H1 (cell line): ENCODE measurements at regions not wholly inside any gene's neighbourhood (a gene's known extent, or its start where the extent isn't known, plus 50 kb on each side); places are given as distances from the start of the nearest gene placed in this dataset.

Experiments
- CTCF ChIA-PET: fragments of 300-600 bp; sonication (Branson Sonifier 250); formaldehyde crosslinking; loops from one replicate; lab custom pipeline; 2021; ENCODE audit not compliant: partially characterized antibody; lab: Charles Lee
- POLR2A ChIA-PET: fragments of 300-600 bp; sonication (Branson Sonifier 250); formaldehyde crosslinking; loops from one replicate; lab custom pipeline; 2021; ENCODE audit warnings: inconsistent platforms; ENCODE audit not compliant: partially characterized antibody; lab: Charles Lee
- DNase-seq, 2 experiments: peaks; one replicate each; pipeline versions ENCODE4 v3.0.0 to v3.0.0-alpha.2; 2010 to 2022; ENCODE audit warnings: low spot score in 2 of 2, low read depth in 1 of 2, mixed read lengths in 1 of 2
- FAIRE-seq: peaks from 2 replicates; lab custom pipeline; 2011; peaks lifted over from hg19 to GRCh38; lab: Jason Lieb, UNC
- H2AFZ ChIP-seq: 2 replicates; pipeline ENCODE4 v1.8.1; 2012; ENCODE audit warnings: low read length, inconsistent platforms
- H2AK5ac ChIP-seq: 2 replicates; pipeline ENCODE4 v1.6.1; 2013; ENCODE audit warnings: low read depth, low read length
- H2BK120ac ChIP-seq: replicated peaks from 2 replicates; pipeline ENCODE3; 2013; ENCODE audit warnings: low read depth, low read length, inconsistent platforms
- H2BK12ac ChIP-seq: 2 replicates; pipeline ENCODE4 v1.6.1; 2013; ENCODE audit warnings: low read depth, low read length
- H2BK15ac ChIP-seq: 2 replicates; pipeline ENCODE4 v1.6.1; 2013; ENCODE audit warnings: low read length
- H2BK20ac ChIP-seq: 2 replicates; pipeline ENCODE4 v1.6.1; 2013; ENCODE audit warnings: low read length
- H2BK5ac ChIP-seq: 2 replicates; pipeline ENCODE4 v1.6.1; 2013; ENCODE audit warnings: low read depth, low read length
- H3K14ac ChIP-seq: 2 replicates; pipeline ENCODE4 v1.6.1; 2013; ENCODE audit warnings: inconsistent platforms; ENCODE audit not compliant: insufficient read length
- H3K18ac ChIP-seq: 2 replicates; pipeline ENCODE4 v1.6.1; 2013; ENCODE audit warnings: low read length; ENCODE audit errors: extremely low read depth
- H3K23ac ChIP-seq: 2 replicates; pipeline ENCODE4 v1.6.1; 2013; ENCODE audit warnings: inconsistent platforms; ENCODE audit not compliant: insufficient read length
- H3K23me2 ChIP-seq: 2 replicates; pipeline ENCODE4 v1.6.1; 2013; ENCODE audit warnings: low read depth, low read length
- H3K27ac ChIP-seq: 2 replicates; pipeline ENCODE4 v1.6.1; 2011; ENCODE audit warnings: low read depth, low read length, inconsistent platforms
- H3K27me3 ChIP-seq, 4 experiments: replicated peaks in 1 of 4; 1 replicate in 1 of 4; 2 replicates in 3 of 4; pipeline versions ENCODE4 v1.6.1 to v1.8.1; 2011 to 2013; ENCODE audit warnings: low read length in 3 of 4, mild to moderate bottlenecking in 3 of 4, inconsistent platforms in 2 of 4, mixed read lengths in 2 of 4, moderate library complexity in 1 of 4; ENCODE audit not compliant: control insufficient read depth in 3 of 4, insufficient read depth in 3 of 4; ENCODE audit errors: extremely low read depth in 1 of 4
- H3K36me3 ChIP-seq, 4 experiments: 2 replicates each; pipeline versions ENCODE4 v1.6.1 to v1.8.1; 2011 to 2013; ENCODE audit warnings: mild to moderate bottlenecking in 4 of 4, low read length in 3 of 4, moderate library complexity in 2 of 4, control low read depth in 1 of 4, inconsistent platforms in 1 of 4; ENCODE audit not compliant: insufficient read depth in 4 of 4, control insufficient read depth in 2 of 4
- H3K4ac ChIP-seq: replicated peaks from 2 replicates; pipeline ENCODE3; 2013; ENCODE audit warnings: low read length, low read depth, mixed read lengths, inconsistent platforms; ENCODE audit not compliant: insufficient read length
- H3K4me1 ChIP-seq, 4 experiments: replicated peaks in 1 of 4; 1 replicate in 1 of 4; 2 replicates in 3 of 4; pipeline versions ENCODE4 v1.6.1 to v1.8.1; 2011 to 2013; ENCODE audit warnings: low read length in 3 of 4, inconsistent platforms in 2 of 4, mixed read lengths in 1 of 4; ENCODE audit not compliant: insufficient read depth in 4 of 4, control insufficient read depth in 3 of 4
- H3K4me2 ChIP-seq, 2 experiments: 2 replicates each; pipeline versions ENCODE4 v1.6.1 to v1.8.1; 2011 to 2013; ENCODE audit warnings: low read depth in 2 of 2, low read length in 2 of 2, control low read depth in 1 of 2, inconsistent platforms in 1 of 2, mild to moderate bottlenecking in 1 of 2; ENCODE audit not compliant: insufficient read depth in 1 of 2
- H3K4me3 ChIP-seq, 4 experiments: fragments of 200-600, 300-600 bp in 1 of 4; sonication (generic), shearing (Covaris generic), sonication (Bioruptor Twin) in 1 of 4; 2 replicates each; pipeline versions ENCODE4 v1.5.1 to v1.8.1; 2011 to 2016; ENCODE audit warnings: low read length in 4 of 4, low read depth in 3 of 4, control low read depth in 2 of 4, inconsistent platforms in 2 of 4, mild to moderate bottlenecking in 2 of 4, mixed read lengths in 1 of 4, moderate library complexity in 1 of 4; ENCODE audit not compliant: insufficient read depth in 2 of 4; ENCODE audit errors: extremely low read depth in 1 of 4
- H3K56ac ChIP-seq: replicated peaks from 2 replicates; pipeline ENCODE3; 2013; ENCODE audit warnings: low read depth, mild to moderate bottlenecking, mixed read lengths, low read length, inconsistent platforms; ENCODE audit not compliant: insufficient read length
- H3K79me1 ChIP-seq: 2 replicates; pipeline ENCODE4 v1.6.1; 2013; ENCODE audit warnings: low read depth, low read length, control low read depth
- H3K79me2 ChIP-seq, 2 experiments: 2 replicates each; pipeline versions ENCODE4 v1.6.1 to v1.8.1; 2012 to 2013; ENCODE audit warnings: low read length in 2 of 2, mild to moderate bottlenecking in 2 of 2, inconsistent platforms in 1 of 2; ENCODE audit not compliant: insufficient read depth in 2 of 2, control insufficient read depth in 1 of 2
- H3K9ac ChIP-seq, 4 experiments: replicated peaks in 1 of 4; 1 replicate in 1 of 4; 2 replicates in 3 of 4; pipeline versions ENCODE4 v1.6.1 to v1.8.1; 2011 to 2013; ENCODE audit warnings: low read depth in 3 of 4, low read length in 3 of 4, control low read depth in 2 of 4, mild to moderate bottlenecking in 2 of 4, moderate library complexity in 2 of 4, inconsistent platforms in 1 of 4; ENCODE audit errors: extremely low read depth in 1 of 4
- H3K9me3 ChIP-seq, 2 experiments: 2 replicates each; pipeline versions ENCODE4 v1.6.1 to v1.8.1; 2012 to 2013; ENCODE audit warnings: mild to moderate bottlenecking in 2 of 2, moderate library complexity in 2 of 2, control low read depth in 1 of 2, inconsistent platforms in 1 of 2, low read depth in 1 of 2, low read length in 1 of 2, mixed read lengths in 1 of 2; ENCODE audit not compliant: insufficient read depth in 2 of 2
- H4K20me1 ChIP-seq, 2 experiments: replicated peaks in 1 of 2; 2 replicates each; pipeline versions ENCODE3 to v1.8.1; 2011 to 2013; ENCODE audit warnings: inconsistent platforms in 2 of 2, low read length in 2 of 2, mild to moderate bottlenecking in 1 of 2; ENCODE audit not compliant: insufficient read depth in 2 of 2, control insufficient read depth in 1 of 2
- H4K5ac ChIP-seq: 2 replicates; pipeline ENCODE4 v1.6.1; 2013; ENCODE audit warnings: low read length, low read depth, mixed read lengths, inconsistent platforms; ENCODE audit not compliant: insufficient read length
- H4K8ac ChIP-seq: 2 replicates; pipeline ENCODE4 v1.8.0; 2013; ENCODE audit warnings: mild to moderate bottlenecking, moderate library complexity, low read length, inconsistent platforms; ENCODE audit not compliant: insufficient read depth; ENCODE audit errors: extremely low read depth
- H4K91ac ChIP-seq: replicated peaks from 2 replicates; pipeline ENCODE3; 2013; ENCODE audit warnings: low read length, mixed read lengths, inconsistent platforms; ENCODE audit not compliant: insufficient read length
- CHD2 ChIP-seq: IDR thresholded peaks from 2 replicates; pipeline ENCODE4 v1.6.1; 2012; ENCODE audit warnings: low read length, improper control_type of control experiment
- CREB1 ChIP-seq: IDR thresholded peaks from 2 replicates; pipeline ENCODE4 v1.6.1; 2012; ENCODE audit warnings: inconsistent platforms
- FOSL1 ChIP-seq: IDR thresholded peaks from 2 replicates; pipeline ENCODE4 v1.6.1; 2011; ENCODE audit warnings: mild to moderate bottlenecking, low read depth, low read length, moderate library complexity; ENCODE audit not compliant: insufficient read depth
- GABPA ChIP-seq: IDR thresholded peaks from 2 replicates; pipeline ENCODE4 v1.6.1; 2011; ENCODE audit warnings: mild to moderate bottlenecking, low read length, moderate library complexity, borderline replicate concordance; ENCODE audit not compliant: insufficient read depth
- GTF2F1 ChIP-seq: IDR thresholded peaks from 2 replicates; pipeline ENCODE4 v1.6.1; 2012; ENCODE audit warnings: low read depth, low read length, improper control_type of control experiment, borderline replicate concordance
- PHF8 ChIP-seq: fragments of 200-600 bp; sonication (generic); conservative IDR thresholded peaks from 2 replicates; pipeline ENCODE4 v1.7.1; 2012; ENCODE audit warnings: low read depth, mild to moderate bottlenecking, inconsistent platforms, low read length, moderate library complexity
- POLR2A ChIP-seq, 2 experiments: IDR thresholded peaks; 1 replicate in 1 of 2; 2 replicates in 1 of 2; pipeline ENCODE4 v1.6.1; 2011; ENCODE audit warnings: low read depth in 2 of 2, low read length in 2 of 2, mild to moderate bottlenecking in 2 of 2; ENCODE audit errors: control extremely low read depth in 1 of 2
- RNF2 ChIP-seq: fragments of 200-900, 300-1000 bp; sonication (generic); IDR thresholded peaks from 2 replicates; pipeline ENCODE4 v1.7.1; 2016; ENCODE audit warnings: borderline replicate concordance, low read depth, mild to moderate bottlenecking, antibody characterized with exemption, low read length; ENCODE audit not compliant: poor library complexity, severe bottlenecking; ENCODE audit errors: missing control alignments
- RXRA ChIP-seq: IDR thresholded peaks from 2 replicates; pipeline ENCODE4 v1.6.1; 2011; ENCODE audit warnings: low read depth, mild to moderate bottlenecking, low read length, moderate library complexity; ENCODE audit not compliant: insufficient read depth
- SAP30 ChIP-seq: fragments of 300-600 bp; sonication (generic); IDR thresholded peaks from 2 replicates; pipeline ENCODE4 v1.7.1; 2012; ENCODE audit warnings: low read length, moderate library complexity, mild to moderate bottlenecking, inconsistent platforms; ENCODE audit not compliant: insufficient read depth, insufficient replicate concordance
- ZNF274 ChIP-seq: IDR thresholded peaks from 2 replicates; pipeline ENCODE4 v1.7.0; 2012; ENCODE audit warnings: low read length, borderline replicate concordance; ENCODE audit errors: extremely low read depth
- WGBS, 2 experiments: shearing (Covaris generic) in 1 of 2; methylation state at CpG; one replicate each; pipeline versions ENCODE4 v1.1.6 to v1.1.7; 2013 to 2015; ENCODE audit warnings: low lambda C conversion rate in 2 of 2, mixed read lengths in 2 of 2, inconsistent platforms in 1 of 2, low coverage in 1 of 2, missing lambda C conversion rate in 1 of 2; ENCODE audit not compliant: insufficient replicate concordance in 2 of 2, insufficient coverage in 1 of 2, insufficient read length in 1 of 2; ENCODE audit errors: extremely low coverage in 1 of 2, missing lambda C conversion rate in 1 of 2; 5-methylcytosine and 5-hydroxymethylcytosine counted together

DNA sequence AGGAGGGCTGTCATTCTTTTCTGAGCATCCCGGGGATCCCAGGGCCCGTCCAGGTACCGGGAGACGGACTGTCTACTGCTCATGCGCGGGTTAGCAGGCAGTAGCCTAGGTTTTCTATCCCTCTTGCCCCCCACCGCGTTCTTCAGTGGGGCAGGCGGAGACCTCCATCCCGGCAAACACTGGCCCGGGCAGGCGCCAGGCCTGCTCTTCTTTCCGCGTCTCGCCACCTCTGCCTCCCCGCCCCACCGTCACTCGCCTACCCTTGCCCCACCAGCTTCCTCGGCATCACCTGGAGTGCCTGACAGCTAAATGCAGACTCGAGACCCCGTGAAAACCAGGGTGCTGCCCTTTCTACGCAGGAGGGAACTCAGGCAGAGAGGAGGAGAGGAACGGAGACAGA lies 1937.7 kb upstream of the DEFB115 start:
- Histone ChIP-seq H3K79me2 (no peaks in the 10 kb centered on the region), H4K8ac (no peak overlapping the region), H2BK120ac (no peak overlapping the region), H3K4ac (no peak overlapping the region), H4K5ac (no peak overlapping the region), H2BK20ac (no peak overlapping the region)
- no peak for FAIRE-seq
- whole genome bisulfite sequencing, 2 experiments, result 81% methylated on average over 18 of the region's 23 CpGs; no CpG with 5 or more reads in 1 of the 2 experiments
- TF ChIP-seq RNF2 (no peak), PHF8 (no peak), ZNF274 (no peak), CHD2 (no peak), RXRA (no peak), GABPA (no peak), POLR2A (IDR thresholded peaks at IDR 0.05; ENCODE audit: control extremely low read depth in 1 of 2, low read depth in 2 of 2, low read length in 2 of 2) (no peak), CREB1 (no peak), GTF2F1 (no peak), FOSL1 (no peak), SAP30 (no peak)
- TF ChIP-seq, all 59 proteins: peak for 0
- H2AK5ac ChIP-seq, result no peak overlapping the region
- H2BK15ac ChIP-seq, result no peak overlapping the region
- no peaks in the 10 kb centered on the region for H3K23me2 ChIP-seq
- no peak overlapping the region for H3K14ac ChIP-seq
- no peak overlapping the region for H3K4me3 ChIP-seq
- H3K18ac ChIP-seq, result no peak overlapping the region
- CTCF ChIA-PET, result no interaction called here
- H4K20me1 ChIP-seq, result no peaks in the 10 kb centered on the region
- DNase-seq, result no peak
- H3K79me1 ChIP-seq, result no peaks in the 10 kb centered on the region
- H2BK5ac ChIP-seq, result no peak overlapping the region
- H3K4me2 ChIP-seq, result no peak overlapping the region
- POLR2A ChIA-PET, result no interaction called here
- no peaks in the 10 kb centered on the region for H3K27me3 ChIP-seq
- H3K9me3 ChIP-seq, result peaks cover 23 to 58% of the 10 kb centered on the region in 2 experiments
- no peak overlapping the region for H3K27ac ChIP-seq
- H2AFZ ChIP-seq, result no peak overlapping the region
- H3K23ac ChIP-seq, result no peak overlapping the region
- no peak overlapping the region for H3K56ac ChIP-seq
- H2BK12ac ChIP-seq, result no peak overlapping the region
- H3K36me3 ChIP-seq, result no peaks in the 10 kb centered on the region
- no peak overlapping the region for H3K9ac ChIP-seq
- no peaks in the 10 kb centered on the region for H3K4me1 ChIP-seq
- H4K91ac ChIP-seq, result no peak overlapping the region
